WTC11 (cell line): ENCODE measurements at regions not wholly inside any gene's neighbourhood (a gene's known extent, or its start where the extent isn't known, plus 50 kb on each side); places are given as distances from the start of the nearest gene placed in this dataset.

Experiments
- ATAC-seq: fragments of 200-7000 bp; cut with Tn5 transposase; 2 replicates; pipeline ENCODE4 v1.10.0; 2021; ENCODE audit warnings: mild to moderate bottlenecking, moderate library complexity
- CTCF ChIA-PET: fragments of 300-600 bp; sonication (Branson Sonifier 250); formaldehyde crosslinking; loops from one replicate; lab custom pipeline; 2021; ENCODE audit warnings: antibody characterized with exemption; lab: Charles Lee
- POLR2A ChIA-PET: fragments of 350-600 bp; sonication (Branson Sonifier 250); formaldehyde crosslinking; loops from one replicate; lab custom pipeline; 2021; ENCODE audit warnings: antibody characterized with exemption; lab: Charles Lee
- DNase-seq: peaks from one replicate; pipeline ENCODE4 v3.0.0; 2021; ENCODE audit warnings: low spot score
- H3K27ac Mint-ChIP-seq: 2 replicates; pipeline ENCODE4 v1.8.0; 2021; ENCODE audit warnings: mixed read lengths
- H3K27me3 Mint-ChIP-seq: 2 replicates; pipeline ENCODE4 v1.8.0; 2021; ENCODE audit warnings: low read depth, mild to moderate bottlenecking, moderate library complexity, mixed read lengths
- H3K36me3 Mint-ChIP-seq: 2 replicates; pipeline ENCODE4 v1.8.0; 2021; ENCODE audit warnings: mixed read lengths
- H3K4me1 Mint-ChIP-seq: 2 replicates; pipeline ENCODE4 v1.8.0; 2022; ENCODE audit warnings: mixed read lengths
- H3K4me3 Mint-ChIP-seq: 2 replicates; pipeline ENCODE4 v1.8.0; 2021; ENCODE audit warnings: mild to moderate bottlenecking, moderate library complexity, mixed read lengths
- H3K9me3 Mint-ChIP-seq: 2 replicates; pipeline ENCODE4 v1.8.0; 2021; ENCODE audit warnings: mixed read lengths
- CREB1 ChIP-seq: sonication (generic); formaldehyde crosslinking; IDR thresholded peaks from 2 replicates; pipeline ENCODE4 v1.8.0; 2023; ENCODE audit warnings: mild to moderate bottlenecking, missing genetic modification reagents
- FOXJ3 ChIP-seq: sonication (generic); formaldehyde crosslinking; IDR thresholded peaks from 2 replicates; pipeline ENCODE4 v1.9.0; 2021; ENCODE audit warnings: missing genetic modification reagents, mild to moderate bottlenecking, borderline replicate concordance
- FOXK1 ChIP-seq: sonication (generic); formaldehyde crosslinking; IDR thresholded peaks from 2 replicates; pipeline ENCODE4 v1.8.0; 2022; ENCODE audit warnings: mild to moderate bottlenecking, moderate library complexity, missing genetic modification reagents
- JUN ChIP-seq: sonication (generic); formaldehyde crosslinking; IDR thresholded peaks from 2 replicates; pipeline ENCODE4 v1.8.0; 2023; ENCODE audit warnings: mild to moderate bottlenecking, missing genetic modification reagents
- KAT7 ChIP-seq: sonication (generic); formaldehyde crosslinking; IDR thresholded peaks from 2 replicates; pipeline ENCODE4 v1.8.1; 2023; ENCODE audit warnings: missing genetic modification reagents, mild to moderate bottlenecking, borderline replicate concordance
- RELA ChIP-seq: sonication (generic); formaldehyde crosslinking; IDR thresholded peaks from 2 replicates; pipeline ENCODE4 v1.8.1; 2022; ENCODE audit warnings: missing genetic modification reagents, mild to moderate bottlenecking, borderline replicate concordance
- RORB ChIP-seq: fragments of 250-450 bp; sonication (Bioruptor Pico); IDR thresholded peaks from 2 replicates; pipeline ENCODE4 v1.9.0; 2021; ENCODE audit warnings: mild to moderate bottlenecking
- SMAD3 ChIP-seq: sonication (generic); formaldehyde crosslinking; IDR thresholded peaks from 2 replicates; pipeline ENCODE4 v1.8.0; 2022; ENCODE audit warnings: missing genetic modification reagents, mild to moderate bottlenecking, borderline replicate concordance
- SMAD4 ChIP-seq: sonication (generic); formaldehyde crosslinking; IDR thresholded peaks from 2 replicates; pipeline ENCODE4 v1.8.0; 2022; ENCODE audit warnings: mild to moderate bottlenecking, missing genetic modification reagents
- SOX15 ChIP-seq: fragments of 250-450 bp; sonication (Bioruptor Pico); IDR thresholded peaks from 2 replicates; pipeline ENCODE4 v1.9.0; 2021; ENCODE audit warnings: mild to moderate bottlenecking
- TEAD1 ChIP-seq: sonication (generic); formaldehyde crosslinking; IDR thresholded peaks from 2 replicates; pipeline ENCODE4 v1.8.0; 2022; ENCODE audit warnings: mild to moderate bottlenecking, missing genetic modification reagents
- TEAD4 ChIP-seq: sonication (generic); formaldehyde crosslinking; IDR thresholded peaks from 2 replicates; pipeline ENCODE4 v1.8.0; 2022; ENCODE audit warnings: mild to moderate bottlenecking, missing genetic modification reagents
- ZNF121 ChIP-seq: sonication (generic); formaldehyde crosslinking; IDR thresholded peaks from 2 replicates; pipeline ENCODE4 v1.8.0; 2023; ENCODE audit warnings: missing genetic modification reagents
- ZNF138 ChIP-seq: sonication (generic); formaldehyde crosslinking; conservative IDR thresholded peaks from 2 replicates; pipeline ENCODE4 v1.8.1; 2022; ENCODE audit warnings: mild to moderate bottlenecking, moderate library complexity, missing genetic modification reagents
- ZNF317 ChIP-seq: sonication (generic); formaldehyde crosslinking; IDR thresholded peaks from 2 replicates; pipeline ENCODE4 v1.8.1; 2023; ENCODE audit warnings: low read depth, mild to moderate bottlenecking, moderate library complexity, missing genetic modification reagents, borderline replicate concordance
- ZNF671 ChIP-seq: fragments of 250-450 bp; sonication (Bioruptor Pico); IDR thresholded peaks from 2 replicates; pipeline ENCODE4 v1.8.0; 2021; ENCODE audit warnings: mild to moderate bottlenecking
- TF ChIP-seq, protein P1 (sequence below): sonication (generic); formaldehyde crosslinking; IDR thresholded peaks from 2 replicates; pipeline ENCODE4 v1.8.0; 2022; ENCODE audit warnings: missing genetic modification reagents
- TF ChIP-seq, protein P2 (sequence below): sonication (generic); formaldehyde crosslinking; IDR thresholded peaks from 2 replicates; pipeline ENCODE4 v1.8.1; 2022; ENCODE audit warnings: low read depth, missing genetic modification reagents, borderline replicate concordance
- TF ChIP-seq, protein P3 (sequence below): sonication (generic); formaldehyde crosslinking; IDR thresholded peaks from 2 replicates; pipeline ENCODE4 v1.8.1; 2023; ENCODE audit warnings: mild to moderate bottlenecking, moderate library complexity, missing genetic modification reagents
- TF ChIP-seq, protein P4 (sequence below): sonication (generic); formaldehyde crosslinking; IDR thresholded peaks from 2 replicates; pipeline ENCODE4 v1.8.0; 2022; ENCODE audit warnings: mild to moderate bottlenecking, missing genetic modification reagents

DNA sequence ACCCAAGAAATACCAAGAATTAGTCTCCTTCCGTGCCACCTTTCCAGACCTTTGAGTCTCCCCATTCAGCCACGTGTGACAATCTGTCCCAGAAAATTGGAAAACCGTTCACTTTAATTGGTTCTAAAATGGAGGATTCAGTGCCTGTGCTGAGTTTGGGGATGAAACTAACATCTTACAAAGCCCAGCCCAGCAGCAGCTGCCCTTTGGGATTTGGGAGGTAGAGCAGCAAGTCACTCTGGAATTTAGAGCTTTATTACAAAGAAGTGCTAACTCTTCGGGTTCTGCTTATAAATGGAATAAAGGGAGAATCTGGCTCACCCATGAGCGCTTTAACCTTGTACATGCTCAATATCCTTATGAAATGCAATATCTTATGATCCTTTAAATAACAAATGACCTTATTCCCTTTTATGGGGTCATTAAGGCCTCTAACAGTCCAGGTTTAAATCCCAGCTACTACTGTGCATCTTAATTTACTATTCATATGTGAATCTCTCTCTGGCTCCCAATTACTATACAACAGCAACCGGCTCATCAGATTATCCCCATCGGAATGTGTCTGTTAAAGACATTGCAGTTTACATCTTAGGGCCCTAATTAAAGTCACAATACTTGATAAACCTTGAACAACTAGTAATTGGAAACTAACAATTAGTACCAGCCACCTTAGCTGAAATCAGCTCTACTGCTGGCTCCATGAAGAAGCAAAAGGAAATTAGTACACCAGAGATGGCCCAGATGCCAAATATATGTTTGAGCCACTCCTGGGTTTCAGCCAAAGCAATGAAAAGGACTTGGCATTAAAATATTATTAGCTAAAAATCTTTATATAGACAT, 271.8 kb upstream of the SMARCA2 start:
- H3K27ac Mint-ChIP-seq: no peak overlapping the region
- CTCF ChIA-PET: interaction anchor here (0.9 kb wide), 1 partner anchor 16 kb away, joined by 4 read pairs; no protein-coding TSS in a partner anchor
- POLR2A ChIA-PET: no interaction called here
- no peak overlapping the region for H3K4me3 Mint-ChIP-seq
- no peaks in the 10 kb centered on the region for H3K4me1 Mint-ChIP-seq
- ATAC-seq (no peak), DNase-seq (no peak)
- TF ChIP-seq ZNF138 (no peak), SMAD4 (CRISPR knock-in tag) (no peak), ZNF671 (no peak), TEAD1 (CRISPR knock-in tag) (no peak), TEAD4 (no peak), ZNF121 (CRISPR knock-in tag) (no peak), RORB (CRISPR knock-in tag) (no peak), RELA (CRISPR knock-in tag) (no peak)
- TF ChIP-seq, protein P1, sequence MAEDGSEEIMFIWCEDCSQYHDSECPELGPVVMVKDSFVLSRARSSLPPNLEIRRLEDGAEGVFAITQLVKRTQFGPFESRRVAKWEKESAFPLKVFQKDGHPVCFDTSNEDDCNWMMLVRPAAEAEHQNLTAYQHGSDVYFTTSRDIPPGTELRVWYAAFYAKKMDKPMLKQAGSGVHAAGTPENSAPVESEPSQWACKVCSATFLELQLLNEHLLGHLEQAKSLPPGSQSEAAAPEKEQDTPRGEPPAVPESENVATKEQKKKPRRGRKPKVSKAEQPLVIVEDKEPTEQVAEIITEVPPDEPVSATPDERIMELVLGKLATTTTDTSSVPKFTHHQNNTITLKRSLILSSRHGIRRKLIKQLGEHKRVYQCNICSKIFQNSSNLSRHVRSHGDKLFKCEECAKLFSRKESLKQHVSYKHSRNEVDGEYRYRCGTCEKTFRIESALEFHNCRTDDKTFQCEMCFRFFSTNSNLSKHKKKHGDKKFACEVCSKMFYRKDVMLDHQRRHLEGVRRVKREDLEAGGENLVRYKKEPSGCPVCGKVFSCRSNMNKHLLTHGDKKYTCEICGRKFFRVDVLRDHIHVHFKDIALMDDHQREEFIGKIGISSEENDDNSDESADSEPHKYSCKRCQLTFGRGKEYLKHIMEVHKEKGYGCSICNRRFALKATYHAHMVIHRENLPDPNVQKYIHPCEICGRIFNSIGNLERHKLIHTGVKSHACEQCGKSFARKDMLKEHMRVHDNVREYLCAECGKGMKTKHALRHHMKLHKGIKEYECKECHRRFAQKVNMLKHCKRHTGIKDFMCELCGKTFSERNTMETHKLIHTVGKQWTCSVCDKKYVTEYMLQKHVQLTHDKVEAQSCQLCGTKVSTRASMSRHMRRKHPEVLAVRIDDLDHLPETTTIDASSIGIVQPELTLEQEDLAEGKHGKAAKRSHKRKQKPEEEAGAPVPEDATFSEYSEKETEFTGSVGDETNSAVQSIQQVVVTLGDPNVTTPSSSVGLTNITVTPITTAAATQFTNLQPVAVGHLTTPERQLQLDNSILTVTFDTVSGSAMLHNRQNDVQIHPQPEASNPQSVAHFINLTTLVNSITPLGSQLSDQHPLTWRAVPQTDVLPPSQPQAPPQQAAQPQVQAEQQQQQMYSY: no peak
- TF ChIP-seq, protein P2, sequence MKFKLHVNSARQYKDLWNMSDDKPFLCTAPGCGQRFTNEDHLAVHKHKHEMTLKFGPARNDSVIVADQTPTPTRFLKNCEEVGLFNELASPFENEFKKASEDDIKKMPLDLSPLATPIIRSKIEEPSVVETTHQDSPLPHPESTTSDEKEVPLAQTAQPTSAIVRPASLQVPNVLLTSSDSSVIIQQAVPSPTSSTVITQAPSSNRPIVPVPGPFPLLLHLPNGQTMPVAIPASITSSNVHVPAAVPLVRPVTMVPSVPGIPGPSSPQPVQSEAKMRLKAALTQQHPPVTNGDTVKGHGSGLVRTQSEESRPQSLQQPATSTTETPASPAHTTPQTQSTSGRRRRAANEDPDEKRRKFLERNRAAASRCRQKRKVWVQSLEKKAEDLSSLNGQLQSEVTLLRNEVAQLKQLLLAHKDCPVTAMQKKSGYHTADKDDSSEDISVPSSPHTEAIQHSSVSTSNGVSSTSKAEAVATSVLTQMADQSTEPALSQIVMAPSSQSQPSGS (CRISPR knock-in tag): no peak
- TF ChIP-seq, protein P3, sequence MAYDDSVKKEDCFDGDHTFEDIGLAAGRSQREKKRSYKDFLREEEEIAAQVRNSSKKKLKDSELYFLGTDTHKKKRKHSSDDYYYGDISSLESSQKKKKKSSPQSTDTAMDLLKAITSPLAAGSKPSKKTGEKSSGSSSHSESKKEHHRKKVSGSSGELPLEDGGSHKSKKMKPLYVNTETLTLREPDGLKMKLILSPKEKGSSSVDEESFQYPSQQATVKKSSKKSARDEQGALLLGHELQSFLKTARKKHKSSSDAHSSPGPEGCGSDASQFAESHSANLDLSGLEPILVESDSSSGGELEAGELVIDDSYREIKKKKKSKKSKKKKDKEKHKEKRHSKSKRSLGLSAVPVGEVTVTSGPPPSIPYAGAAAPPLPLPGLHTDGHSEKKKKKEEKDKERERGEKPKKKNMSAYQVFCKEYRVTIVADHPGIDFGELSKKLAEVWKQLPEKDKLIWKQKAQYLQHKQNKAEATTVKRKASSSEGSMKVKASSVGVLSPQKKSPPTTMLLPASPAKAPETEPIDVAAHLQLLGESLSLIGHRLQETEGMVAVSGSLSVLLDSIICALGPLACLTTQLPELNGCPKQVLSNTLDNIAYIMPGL (CRISPR knock-in tag): no peak
- H3K9me3 Mint-ChIP-seq: peaks cover 3% of the 10 kb centered on the region; the same call in 1 of the 2 replicates
- peaks cover 18% of the 10 kb centered on the region for H3K27me3 Mint-ChIP-seq
- no peaks in the 10 kb centered on the region for H3K36me3 Mint-ChIP-seq

DNA sequence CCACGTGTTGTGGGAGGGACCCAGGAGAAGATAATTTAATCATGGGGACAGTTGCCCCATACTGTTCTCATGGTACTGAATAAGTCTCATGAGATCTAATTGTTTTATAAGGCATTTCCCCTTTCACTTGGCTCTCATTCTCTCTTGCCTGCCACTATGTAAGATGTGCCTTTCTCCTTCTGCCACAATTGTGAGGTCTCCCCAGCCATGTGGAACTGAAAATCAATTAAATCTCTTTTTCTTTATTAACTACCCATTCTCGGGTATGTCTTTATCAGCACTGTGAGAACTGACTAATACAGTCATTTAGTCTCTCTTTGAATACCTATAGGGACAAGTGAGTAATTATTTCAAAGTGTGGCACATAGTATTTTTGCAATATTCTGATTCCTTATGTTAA, 269.2 kb upstream of the SMARCA2 start:
- TF ChIP-seq CREB1: no peak
- TF ChIP-seq KAT7 (CRISPR knock-in tag): no peak
- no peak for TF ChIP-seq FOXJ3
- TF ChIP-seq ZNF317 (CRISPR knock-in tag): no peak
- no peak for TF ChIP-seq JUN
- no peak for TF ChIP-seq SMAD3
- TF ChIP-seq, protein P4, sequence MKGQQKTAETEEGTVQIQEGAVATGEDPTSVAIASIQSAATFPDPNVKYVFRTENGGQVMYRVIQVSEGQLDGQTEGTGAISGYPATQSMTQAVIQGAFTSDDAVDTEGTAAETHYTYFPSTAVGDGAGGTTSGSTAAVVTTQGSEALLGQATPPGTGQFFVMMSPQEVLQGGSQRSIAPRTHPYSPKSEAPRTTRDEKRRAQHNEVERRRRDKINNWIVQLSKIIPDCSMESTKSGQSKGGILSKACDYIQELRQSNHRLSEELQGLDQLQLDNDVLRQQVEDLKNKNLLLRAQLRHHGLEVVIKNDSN (CRISPR knock-in tag): no peak
- no peak for TF ChIP-seq TEAD4
- no peak for TF ChIP-seq FOXK1 (CRISPR knock-in tag)
- no peak for TF ChIP-seq SOX15
- ChIA-PET CTCF (interaction anchor here (1.0 kb wide), 1 partner anchor 91 kb away, joined by 4 read pairs; no protein-coding TSS in a partner anchor), POLR2A (no interaction called here)
- Mint-ChIP-seq H3K4me1 (no peaks in the 10 kb centered on the region), H3K9me3 (peaks cover 21% of the 10 kb centered on the region), H3K36me3 (peaks cover 14% of the 10 kb centered on the region), H3K27me3 (peaks cover 3% of the 10 kb centered on the region), H3K4me3 (no peak overlapping the region), H3K27ac (no peak overlapping the region)
- ATAC-seq: no peak
- no peak for DNase-seq
